Fibroblast of pulmonary artery (primary cell): ENCODE measurements at regions not wholly inside any gene's neighbourhood (a gene's known extent, or its start where the extent isn't known, plus 50 kb on each side); places are given as distances from the start of the nearest gene placed in this dataset.

Source experiments
- DNase-seq: peaks from one replicate; pipeline ENCODE4 v3.0.0-alpha.2; 2010; ENCODE audit warnings: low read depth
- H3K4me3 ChIP-seq: replicated peaks from 2 replicates; pipeline ENCODE4 v1.5.1; 2011; ENCODE audit warnings: low read depth, mild to moderate bottlenecking, control low read depth, low read length, moderate library complexity
- CTCF ChIP-seq: IDR thresholded peaks from 2 replicates; pipeline ENCODE4 v1.5.1; 2011; ENCODE audit warnings: mild to moderate bottlenecking, control low read depth, low read length, inconsistent platforms; ENCODE audit errors: missing control alignments

DNA sequence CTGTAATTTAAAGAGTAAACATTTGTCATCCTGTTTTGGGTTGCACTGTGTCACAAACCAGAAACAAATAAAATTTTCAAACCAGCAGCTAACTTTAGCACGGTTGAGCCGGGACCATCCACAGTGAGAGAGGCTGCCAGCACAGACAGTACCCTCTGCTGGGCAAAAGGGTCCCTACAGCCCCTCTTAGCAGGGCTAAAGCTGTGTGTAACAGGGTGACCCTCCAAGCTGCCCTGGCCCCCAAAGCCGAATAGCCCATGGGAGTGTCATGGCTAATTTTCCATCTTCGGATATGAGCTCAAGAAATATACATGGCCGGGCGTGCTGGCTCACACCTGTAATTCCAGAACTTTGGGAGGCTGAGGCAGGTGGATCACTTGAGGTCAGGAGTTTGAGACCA lies 157.1 kb upstream of the GRIN2B start:
- H3K4me3 ChIP-seq: no peak overlapping the region
- no peak for DNase-seq
- no peak for TF ChIP-seq CTCF

GRCh38 chr12:14148489-14149270 lies 167.3 kb upstream of the GRIN2B start:
- DNase-seq: no peak

GRCh38 chr12:14153803-14154202 lies 172.4 kb upstream of the GRIN2B start:
- no peak for DNase-seq
- no peak overlapping the region for H3K4me3 ChIP-seq
- TF ChIP-seq CTCF: no peak

More at GRCh38 chr12:14148489-14149270, 167.3 kb upstream of the GRIN2B start:
- no peak overlapping the region for H3K4me3 ChIP-seq
- no peak for TF ChIP-seq CTCF

GRCh38 chr12:14156606-14157005 lies 175.2 kb upstream of the GRIN2B start:
- H3K4me3 ChIP-seq: no peak overlapping the region
- no peak for DNase-seq
- TF ChIP-seq CTCF: no peak

DNA sequence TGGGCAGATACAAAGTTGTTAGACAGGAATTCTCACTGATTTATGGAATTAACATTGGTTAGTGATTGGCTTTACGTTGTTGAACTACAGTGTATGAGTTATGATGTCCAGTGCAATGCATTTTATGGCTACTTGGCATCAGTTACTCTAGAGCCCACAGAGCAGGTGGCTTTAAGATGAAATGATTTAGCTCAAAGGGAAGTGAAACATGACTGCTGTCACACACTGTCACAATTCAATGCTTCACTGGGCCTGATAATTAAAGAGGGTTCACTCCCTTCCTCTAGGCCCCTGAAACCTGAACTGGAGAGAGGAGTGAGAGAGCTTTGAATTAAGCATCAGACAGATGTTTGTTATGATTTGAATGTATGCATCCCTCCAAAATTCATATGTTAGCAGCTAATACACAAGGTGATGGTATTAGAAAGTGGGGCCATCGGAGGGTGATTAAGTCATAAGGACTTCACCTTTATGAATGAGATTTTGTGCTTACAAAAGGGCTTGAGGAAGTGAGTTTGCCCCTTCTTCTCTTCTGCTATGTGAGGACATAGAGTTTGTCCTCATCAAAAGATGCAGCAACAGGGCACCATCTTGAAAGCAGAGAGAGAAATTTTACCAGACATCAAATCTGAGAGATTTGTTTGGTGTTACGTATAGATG lies 175.8 kb upstream of the GRIN2B start:
- no peak overlapping the region for H3K4me3 ChIP-seq
- DNase-seq: no peak
- no peak for TF ChIP-seq CTCF

DNA sequence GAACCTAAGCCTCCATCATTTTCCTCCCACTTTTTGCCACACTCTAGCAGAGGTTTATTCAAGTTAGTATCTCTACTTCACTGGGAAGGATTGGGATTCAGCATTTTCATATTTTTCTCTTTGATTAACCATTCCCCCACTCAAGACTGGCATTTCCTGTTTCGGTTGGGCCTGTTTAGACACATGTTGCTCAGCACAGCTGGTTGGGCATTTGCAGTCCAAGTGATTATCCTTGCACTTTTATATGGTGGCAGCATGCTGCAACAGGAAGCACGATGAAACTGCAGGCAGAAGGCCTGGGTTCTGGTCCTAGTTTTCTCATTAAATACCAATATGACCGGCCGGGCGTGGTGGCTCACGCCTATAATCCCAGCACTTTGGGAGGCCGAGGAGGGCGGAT lies 182.9 kb upstream of the GRIN2B start:
- TF ChIP-seq CTCF: no peak
- H3K4me3 ChIP-seq: no peak overlapping the region
- DNase-seq: no peak
